Neural cell (in vitro differentiated cells): ENCODE measurements at regions not wholly inside any gene's neighbourhood (a gene's known extent, or its start where the extent isn't known, plus 50 kb on each side); places are given as distances from the start of the nearest gene placed in this dataset.

Experiments
- SMC3 ChIP-seq: fragments of 450-650 bp; conservative IDR thresholded peaks from 2 replicates; pipeline ENCODE4 v1.6.1; 2014; ENCODE audit warnings: antibody characterized with exemption, mild to moderate bottlenecking, moderate library complexity; ENCODE audit not compliant: poor library complexity
- TF ChIP-seq, protein P1 (sequence below): fragments of 450-650 bp; IDR thresholded peaks from 2 replicates; pipeline ENCODE4 v1.5.1; 2014; ENCODE audit warnings: antibody characterized with exemption, mild to moderate bottlenecking, moderate library complexity; ENCODE audit not compliant: poor library complexity, severe bottlenecking

DNA sequence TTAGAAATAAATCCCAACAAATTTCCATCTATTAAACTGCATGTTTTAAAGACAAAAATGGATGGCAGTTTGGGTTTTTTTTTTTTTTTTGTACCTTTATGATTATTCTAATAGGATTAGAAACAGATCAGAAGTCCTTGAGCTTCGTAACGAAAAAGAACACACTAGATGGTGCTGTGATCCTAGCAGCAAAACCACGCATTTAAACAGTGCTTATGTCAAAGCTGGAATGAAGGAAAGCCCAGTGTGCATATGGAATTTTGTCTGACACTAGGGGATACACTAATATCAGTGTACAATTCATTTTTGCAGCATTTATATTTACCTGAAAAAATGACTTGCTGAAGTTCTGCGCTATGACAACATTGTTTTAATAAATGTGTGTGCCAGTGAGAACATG, 229.1 kb downstream of the VEGFC start:
- TF ChIP-seq, protein P1, sequence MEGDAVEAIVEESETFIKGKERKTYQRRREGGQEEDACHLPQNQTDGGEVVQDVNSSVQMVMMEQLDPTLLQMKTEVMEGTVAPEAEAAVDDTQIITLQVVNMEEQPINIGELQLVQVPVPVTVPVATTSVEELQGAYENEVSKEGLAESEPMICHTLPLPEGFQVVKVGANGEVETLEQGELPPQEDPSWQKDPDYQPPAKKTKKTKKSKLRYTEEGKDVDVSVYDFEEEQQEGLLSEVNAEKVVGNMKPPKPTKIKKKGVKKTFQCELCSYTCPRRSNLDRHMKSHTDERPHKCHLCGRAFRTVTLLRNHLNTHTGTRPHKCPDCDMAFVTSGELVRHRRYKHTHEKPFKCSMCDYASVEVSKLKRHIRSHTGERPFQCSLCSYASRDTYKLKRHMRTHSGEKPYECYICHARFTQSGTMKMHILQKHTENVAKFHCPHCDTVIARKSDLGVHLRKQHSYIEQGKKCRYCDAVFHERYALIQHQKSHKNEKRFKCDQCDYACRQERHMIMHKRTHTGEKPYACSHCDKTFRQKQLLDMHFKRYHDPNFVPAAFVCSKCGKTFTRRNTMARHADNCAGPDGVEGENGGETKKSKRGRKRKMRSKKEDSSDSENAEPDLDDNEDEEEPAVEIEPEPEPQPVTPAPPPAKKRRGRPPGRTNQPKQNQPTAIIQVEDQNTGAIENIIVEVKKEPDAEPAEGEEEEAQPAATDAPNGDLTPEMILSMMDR: peak; percentile 64
- TF ChIP-seq SMC3: peak; percentile 59
